ENCODE measurements at regions not wholly inside any gene's neighbourhood (a gene's known extent, or its start where the extent isn't known, plus 50 kb on each side); places are given as distances from the start of the nearest gene placed in this dataset.

DNA sequence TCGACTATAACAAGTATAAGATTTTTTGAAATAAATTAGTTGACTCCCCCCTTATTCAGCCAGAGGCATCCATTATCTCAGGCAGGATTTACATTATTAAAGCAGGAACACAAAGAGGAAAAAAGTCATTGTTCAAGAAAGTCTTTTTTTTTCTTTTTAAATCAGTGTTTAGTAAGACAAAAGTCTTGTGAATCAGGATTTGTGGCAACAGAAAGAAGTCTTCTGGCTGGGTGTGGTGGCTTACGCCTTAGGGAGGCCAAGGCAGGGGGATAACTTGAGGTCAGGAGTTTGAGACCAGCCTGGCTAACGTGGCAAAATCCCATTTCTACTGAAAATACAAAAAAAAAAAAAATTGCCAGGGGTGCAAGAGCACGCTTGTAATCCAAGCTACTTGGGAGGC, 505.5 kb downstream of the LMO4 start:
- no peak for DNase-seq

DNA sequence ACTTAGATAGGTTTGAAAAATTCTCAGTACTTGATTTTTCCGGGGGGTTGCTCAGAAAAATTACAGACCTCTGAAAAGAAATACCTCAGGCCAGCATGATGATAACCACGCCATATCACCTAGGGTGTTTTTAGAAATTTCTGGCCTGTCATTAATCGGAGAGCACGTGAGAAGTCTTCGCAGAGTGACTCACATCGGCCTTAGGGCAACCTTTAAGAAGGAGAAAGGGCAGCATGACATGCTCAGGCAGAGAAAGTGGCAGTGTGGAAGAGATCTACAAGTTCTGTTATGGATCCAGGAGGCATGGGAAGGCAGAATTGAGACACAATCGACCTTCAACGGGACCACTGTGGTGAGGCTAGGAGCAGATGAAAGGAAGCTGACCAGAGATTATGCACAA, 506.3 kb downstream of the LMO4 start:
- DNase-seq: no peak

DNA sequence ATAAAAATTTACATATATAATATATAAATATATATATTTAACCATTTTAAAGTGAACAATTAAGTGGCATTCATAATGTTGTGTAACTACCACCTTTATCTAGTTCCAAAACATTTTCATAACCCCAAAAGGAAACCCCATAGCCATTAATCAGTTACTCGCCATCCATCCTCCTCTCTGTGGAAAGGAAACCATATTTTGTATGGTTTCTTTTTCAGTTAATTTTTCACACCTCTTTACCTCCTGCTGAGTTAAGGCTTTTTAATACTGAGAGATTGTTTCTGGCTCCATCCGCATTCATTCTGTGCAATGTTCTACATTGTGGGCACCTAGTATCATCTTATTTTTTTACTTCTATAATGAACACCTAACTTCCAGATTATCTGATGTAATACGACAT, 512.1 kb downstream of the LMO4 start:
- no peak for DNase-seq

DNA sequence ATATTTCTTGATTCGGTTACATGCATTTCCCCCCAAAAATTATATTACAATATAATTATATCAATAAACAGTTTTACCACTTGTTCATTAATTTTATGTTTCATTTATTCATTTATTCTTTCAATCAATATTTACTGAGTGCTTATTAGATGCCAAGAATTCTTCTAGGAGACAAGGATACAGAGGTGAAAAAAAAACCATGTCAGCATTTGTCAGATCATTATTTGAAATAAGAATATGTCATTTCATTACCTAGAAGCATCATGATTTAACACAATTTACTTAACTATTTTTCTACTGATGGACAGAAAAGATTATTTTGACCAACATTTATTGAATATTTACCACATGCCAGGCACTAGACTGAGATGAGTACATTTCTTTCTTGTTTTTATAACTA, 512.7 kb downstream of the LMO4 start:
- DNase-seq: no peak

DNA sequence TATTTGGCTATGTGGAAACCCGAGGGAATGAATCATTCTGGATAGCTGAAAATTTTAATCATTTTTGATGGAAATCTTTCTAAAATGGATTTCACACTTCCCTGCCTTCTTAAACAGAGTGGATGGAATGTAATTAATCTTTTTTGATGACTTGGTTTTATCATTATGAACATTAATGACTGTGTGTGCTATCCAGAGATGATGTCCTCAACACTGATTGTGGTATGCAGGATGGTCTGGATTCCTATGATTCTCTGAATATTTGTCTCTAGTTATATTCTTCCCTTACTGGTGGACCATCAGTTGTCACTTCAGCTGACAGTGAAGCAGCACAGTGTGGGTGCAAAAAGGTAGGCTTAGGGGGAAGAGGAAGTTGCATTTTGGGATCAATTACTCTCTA, 513.5 kb downstream of the LMO4 start:
- no peak for DNase-seq

DNA sequence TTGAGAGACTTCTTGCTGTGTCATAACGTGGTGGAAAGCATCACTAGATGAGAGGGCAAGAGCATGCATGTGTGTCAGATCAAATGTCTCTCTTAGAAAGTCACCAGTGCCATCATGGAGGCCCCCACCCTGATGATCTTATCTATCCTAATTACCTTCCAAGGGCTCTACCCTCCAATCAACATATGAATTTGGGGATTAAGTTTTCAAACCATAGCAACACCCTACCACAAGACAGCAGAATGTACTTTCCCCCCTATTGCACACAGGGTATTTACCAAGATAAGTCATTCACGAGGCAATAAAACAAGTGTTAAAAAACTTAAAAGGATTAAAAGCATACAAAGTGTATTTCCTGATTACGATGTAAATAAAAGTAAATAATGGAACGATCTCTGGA, 515.6 kb downstream of the LMO4 start:
- DNase-seq: no peak

DNA sequence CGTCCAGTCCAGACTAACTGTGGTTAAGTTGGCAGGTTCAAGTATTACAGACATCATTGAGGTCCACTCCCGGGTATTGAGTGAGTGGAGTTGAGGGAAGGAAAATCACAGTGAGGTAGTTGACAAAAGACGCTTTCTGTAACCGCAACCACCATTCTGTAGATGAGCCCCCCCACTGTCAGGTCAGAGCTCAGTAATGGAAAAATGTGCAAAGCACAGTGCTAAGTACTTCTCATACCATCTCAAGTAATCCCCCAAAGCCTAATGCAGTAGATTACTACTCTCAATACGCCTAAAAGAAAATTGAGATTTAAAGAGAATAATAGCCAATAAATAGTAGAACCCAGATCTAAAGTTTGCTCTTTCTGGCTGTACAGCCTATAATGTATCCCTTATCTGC, 522.8 kb downstream of the LMO4 start:
- DNase-seq: no peak

DNA sequence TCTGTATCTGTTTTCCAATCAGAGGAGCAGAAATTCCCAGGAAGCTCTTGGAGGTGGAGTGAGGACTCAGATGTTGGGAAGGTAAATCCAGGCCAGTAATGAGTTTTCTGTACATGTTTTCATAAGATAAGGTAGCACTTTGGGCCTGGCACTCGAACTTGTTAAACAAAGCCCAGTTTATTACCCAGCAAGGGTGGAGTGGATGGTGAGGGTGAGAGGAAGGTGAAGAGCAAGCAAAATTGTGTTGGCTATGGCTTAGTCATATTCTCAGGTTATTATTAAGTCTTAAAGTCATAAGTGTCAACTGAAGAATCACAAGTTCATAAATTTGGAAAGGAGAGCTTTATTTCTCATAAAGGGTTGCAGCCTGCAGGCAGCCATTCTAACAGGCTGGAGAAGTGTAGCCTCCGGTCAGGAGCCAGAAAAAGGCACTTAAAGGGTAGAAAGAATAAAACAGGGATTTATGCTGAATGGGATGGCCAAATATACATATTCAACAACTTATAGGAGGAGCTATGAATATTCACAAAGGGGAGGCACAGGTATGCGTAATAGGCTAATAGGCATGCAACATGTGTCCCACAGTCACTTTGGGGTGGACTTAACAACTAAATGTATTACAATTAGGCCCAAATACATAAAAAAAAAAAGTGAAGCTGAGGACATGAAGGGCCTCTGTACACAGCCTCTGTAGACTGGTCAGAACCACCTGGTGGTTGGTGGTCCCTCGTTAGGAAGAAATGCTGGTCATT, 523.9 kb downstream of the LMO4 start:
- no peak for DNase-seq

DNA sequence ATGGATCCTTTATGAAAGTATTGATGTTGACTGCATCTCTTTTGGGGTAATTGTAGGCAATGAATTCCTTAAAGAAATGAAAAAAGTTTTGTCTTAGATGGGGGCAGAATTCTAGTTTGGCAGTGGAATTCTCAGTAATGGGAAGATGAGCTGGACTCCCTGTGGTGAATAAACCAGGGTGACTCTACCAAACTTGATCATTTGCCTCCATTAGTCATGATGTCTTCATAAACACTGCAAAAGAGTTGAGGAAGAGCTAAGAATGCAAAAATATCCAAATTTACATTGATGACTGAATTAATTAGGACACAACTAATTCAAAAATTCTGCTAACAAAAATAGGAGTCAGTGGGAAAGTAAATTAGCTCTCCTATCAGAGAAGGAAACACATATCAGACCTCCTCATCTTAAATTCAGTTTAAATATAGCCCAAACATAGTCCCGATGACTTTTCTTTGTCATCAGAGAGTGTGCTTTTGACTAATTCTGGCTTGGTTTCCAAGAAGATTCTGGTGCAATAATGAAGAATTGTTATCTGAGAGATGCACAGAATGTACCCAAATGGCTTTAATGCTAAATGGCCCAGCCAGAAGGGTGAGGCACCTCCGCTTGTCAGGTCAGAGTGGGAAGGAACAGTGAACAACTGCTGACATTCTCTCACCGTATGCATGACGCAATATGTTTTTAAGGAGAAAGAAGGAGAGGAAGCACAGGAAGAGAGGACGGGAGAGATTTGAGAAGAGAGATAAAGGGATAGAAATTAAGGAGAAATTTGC, 525.1 kb downstream of the LMO4 start:
- no peak for DNase-seq

DNA sequence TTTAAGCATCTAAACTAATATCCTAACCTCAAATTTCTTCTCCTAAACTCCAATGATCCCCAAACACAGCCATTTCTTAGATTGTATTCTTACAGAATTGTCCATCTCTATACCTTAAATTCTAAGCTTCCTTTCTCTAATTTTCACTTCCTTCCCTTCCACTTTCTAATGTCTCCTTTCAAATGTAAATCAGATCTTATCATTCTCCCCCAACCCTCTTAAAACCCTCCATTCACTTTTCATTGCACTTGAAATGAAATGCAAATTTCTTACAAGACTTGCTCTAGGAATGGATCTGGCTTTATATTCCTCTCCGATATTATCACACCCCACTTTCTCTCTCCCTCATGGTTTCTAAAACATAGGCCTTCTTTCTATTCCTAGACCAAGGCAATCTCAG, 534.6 kb downstream of the LMO4 start:
- DNase-seq: no peak

DNA sequence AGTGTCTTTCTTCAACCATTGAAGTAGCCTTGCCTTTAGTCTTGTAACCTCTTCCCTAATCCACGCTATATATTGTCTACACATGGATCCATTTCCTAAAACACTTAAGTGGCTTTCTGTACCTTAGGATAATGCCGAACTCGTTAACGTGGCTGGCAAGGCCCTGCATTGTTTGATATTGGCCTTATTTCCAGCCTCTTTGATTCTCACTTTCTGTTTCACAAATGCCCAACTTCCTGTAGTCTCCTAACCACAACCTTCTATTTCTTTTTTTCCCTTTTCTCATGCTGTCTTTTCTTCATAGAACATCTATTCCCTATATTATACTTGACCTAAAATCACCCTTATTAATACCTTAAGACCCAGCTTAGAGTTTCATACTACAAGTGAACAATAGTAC, 536.0 kb downstream of the LMO4 start:
- peak; percentile 56 for DNase-seq

DNA sequence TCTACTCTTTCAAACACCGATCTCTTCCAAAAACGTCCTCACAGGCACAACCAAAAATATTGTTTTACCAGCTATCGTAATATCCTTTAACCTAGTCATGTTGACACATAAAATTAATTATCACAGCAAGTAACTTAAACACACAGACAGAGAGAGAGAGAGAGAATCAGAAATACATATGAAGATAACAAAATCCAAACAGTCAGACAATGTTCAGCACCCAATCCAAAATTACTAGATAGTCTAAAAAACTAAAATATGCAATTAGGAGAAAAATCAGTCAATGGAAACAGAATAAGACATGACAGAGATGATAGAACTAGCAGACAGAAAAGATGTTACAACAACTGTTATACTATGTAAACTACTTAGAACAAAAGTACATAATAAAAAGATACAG, 537.7 kb downstream of the LMO4 start:
- DNase-seq: no peak

DNA sequence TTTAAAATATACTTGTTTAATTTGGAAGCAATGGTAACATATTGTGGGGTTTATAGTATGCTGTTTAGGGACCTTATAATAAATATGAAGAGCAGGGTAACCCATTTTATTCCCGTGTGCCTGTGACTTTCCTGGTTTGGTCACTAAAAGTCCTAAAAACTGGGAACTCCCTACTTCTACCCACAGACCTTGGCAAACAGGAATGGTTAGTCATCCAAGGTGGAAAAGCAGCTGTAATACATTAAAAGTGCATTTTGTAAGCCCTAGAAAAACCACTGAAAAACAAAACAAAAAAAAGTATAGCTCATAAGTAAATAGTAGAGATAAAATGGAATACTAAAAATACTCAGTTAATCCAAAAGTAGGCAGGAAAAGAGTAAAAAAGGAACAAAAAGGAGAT, 538.9 kb downstream of the LMO4 start:
- DNase-seq: peak; percentile 9

DNA sequence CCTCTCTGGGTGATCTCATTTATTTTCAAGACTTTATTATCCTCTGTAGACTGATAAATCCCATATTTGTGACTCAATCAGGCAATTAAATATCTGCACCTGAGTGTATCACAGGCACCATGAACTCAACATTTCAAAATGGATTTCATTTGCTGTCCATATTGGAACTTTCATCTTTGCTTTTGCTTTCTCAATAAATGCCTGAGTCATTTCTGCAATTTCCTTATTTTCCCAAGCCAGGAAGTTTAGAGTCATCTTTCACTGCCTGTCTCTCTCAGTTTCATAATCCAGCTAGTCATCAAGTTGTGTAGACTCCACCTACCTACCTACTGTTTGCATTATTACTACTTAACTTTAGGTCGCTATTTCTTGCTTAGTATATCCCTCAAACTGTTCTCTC, 540.9 kb downstream of the LMO4 start:
- peak; percentile 94 for DNase-seq

DNA sequence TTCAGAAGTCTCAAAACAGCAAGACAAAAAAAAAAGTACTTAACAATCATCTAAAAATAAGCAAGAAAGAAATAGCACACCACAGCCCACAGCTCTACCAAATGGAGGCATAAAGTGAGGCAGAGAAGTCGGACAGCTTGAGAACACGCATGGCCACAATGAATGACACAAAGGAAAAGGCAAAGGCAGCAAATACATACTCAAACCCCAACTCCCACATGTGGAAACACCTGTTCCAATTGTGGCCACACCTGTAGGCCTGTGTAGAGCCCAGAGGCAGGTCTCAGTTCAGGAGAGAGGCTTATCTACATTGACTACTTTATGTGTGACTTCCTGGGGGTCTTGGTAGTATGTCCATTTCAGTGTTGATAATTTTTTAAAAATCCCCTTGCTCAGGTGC, 543.5 kb downstream of the LMO4 start:
- no peak for DNase-seq

DNA sequence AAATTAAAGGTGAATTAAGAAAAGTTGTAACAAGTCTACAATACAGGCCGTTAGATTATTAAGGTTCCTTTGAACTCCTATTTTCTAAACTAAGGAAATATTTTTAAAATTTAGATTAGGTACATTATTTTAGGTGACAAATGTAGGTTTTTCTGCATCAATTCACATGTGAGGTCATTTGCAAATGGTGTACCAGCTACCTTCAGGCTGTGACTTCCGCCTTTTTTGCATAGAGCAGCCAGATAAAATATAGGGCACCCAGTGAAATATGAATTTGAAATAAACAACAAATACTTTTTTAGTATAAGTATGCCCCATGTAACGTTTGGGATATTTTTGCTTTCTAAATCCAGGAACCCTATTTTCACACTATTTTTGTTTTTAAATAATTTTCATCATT, 544.0 kb downstream of the LMO4 start:
- DNase-seq: no peak

DNA sequence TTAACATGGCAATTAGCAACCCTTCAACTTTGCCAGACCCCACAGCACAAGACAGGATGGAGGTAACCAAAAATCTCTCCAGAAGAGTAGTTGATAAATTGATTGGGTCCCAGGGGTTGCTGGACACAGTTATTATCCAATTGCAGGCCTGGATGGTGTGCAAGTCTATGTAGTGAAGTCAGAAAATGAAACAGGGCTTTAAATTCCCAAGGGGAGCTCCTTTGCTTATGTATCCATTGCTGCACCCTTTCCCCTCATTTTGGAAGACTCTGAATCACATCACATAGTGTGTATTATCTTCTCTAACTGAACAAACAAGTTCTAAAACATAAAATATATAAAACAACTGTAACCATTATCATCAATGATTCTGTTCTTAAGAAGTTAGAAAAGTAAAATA, 550.2 kb downstream of the LMO4 start:
- no peak for DNase-seq

DNA sequence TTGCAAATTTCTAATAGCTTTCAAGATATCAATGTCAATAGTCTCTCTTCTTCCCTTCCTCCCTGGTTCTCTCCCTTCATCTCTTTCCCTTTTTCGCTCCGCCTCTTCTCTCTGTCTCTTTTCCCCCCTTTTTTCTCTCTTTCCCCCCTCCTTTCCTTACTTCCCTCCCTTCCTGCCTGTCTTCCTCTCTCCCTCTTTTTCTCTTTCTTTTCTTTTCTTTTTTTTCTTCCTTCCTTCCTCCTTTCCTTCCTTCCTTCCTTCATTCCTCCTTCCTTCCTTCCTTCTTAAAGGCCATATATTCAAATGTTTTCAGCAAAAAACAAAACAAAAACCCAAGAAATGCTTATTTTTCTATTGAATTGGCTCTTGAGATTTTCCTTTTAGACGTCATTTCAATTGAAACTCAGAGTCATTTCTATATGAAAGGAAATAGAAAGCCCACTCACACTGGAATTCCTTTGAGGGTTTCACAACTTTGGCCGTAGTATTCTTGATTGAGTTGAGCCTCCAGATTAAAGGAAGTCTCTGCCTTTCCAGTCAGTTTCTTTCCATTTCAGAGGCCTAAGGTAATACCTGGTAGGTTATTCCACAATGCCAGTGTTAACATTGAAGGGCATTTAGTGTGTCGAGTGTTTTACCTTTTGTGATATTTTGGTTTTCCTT, 551.5 kb downstream of the LMO4 start:
- no peak for DNase-seq

DNA sequence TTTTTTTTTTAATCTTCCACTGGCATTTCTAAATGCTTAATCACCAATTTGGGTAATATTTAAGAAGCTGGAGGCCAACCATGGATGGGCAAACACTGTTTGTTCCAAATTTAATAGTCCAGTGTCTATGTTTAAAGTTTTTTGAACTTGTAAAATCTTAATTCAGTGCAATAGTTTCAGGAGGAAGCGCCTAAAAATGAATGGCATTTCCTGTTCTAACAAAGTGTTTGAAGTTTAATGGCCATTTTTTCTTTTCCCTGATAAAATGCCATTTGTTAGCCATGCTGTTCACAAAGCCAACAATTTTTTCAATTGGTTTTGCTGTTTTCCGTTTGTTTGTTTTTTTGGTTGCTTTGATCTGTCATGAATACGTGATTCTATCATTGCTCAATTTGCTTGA, 552.1 kb downstream of the LMO4 start:
- no peak for DNase-seq

DNA sequence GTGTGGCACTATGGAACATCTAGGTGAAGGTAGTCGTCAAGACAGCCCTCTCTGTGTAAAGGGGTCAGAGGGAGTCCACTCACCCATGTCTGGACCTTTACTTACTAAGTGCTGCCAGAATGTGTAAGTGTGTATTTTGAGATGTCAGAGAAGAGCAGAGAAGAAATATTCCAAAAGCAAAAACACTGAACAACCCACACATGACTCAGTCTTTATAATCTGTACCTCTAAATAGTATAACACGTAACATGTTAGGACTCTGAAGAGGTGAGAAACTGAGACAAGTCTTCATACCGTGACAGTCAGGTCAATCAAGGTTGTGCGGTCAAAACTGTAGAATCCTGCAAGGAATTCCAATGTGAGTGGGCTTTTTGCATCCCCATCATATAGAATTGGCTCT, 555.2 kb downstream of the LMO4 start:
- DNase-seq: no peak

DNA sequence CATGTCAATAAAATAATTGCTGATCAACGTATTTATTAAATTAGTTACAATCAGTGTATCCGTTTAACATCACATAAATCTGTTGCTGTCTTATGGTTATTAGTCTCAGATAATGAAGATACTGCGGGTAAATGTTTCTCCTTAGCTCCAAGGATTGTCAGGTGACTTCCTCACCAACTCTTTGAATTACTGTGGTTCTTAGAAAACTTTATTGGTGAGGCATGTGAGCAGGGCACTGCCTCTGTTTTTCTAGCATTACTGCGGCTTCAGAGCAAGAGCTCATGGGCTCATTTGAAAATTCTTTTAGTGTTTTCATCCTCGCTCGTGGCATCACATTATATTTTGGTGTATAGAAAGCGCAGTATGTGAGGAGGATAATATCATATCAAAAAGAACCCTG, 555.9 kb downstream of the LMO4 start:
- no peak for DNase-seq

DNA sequence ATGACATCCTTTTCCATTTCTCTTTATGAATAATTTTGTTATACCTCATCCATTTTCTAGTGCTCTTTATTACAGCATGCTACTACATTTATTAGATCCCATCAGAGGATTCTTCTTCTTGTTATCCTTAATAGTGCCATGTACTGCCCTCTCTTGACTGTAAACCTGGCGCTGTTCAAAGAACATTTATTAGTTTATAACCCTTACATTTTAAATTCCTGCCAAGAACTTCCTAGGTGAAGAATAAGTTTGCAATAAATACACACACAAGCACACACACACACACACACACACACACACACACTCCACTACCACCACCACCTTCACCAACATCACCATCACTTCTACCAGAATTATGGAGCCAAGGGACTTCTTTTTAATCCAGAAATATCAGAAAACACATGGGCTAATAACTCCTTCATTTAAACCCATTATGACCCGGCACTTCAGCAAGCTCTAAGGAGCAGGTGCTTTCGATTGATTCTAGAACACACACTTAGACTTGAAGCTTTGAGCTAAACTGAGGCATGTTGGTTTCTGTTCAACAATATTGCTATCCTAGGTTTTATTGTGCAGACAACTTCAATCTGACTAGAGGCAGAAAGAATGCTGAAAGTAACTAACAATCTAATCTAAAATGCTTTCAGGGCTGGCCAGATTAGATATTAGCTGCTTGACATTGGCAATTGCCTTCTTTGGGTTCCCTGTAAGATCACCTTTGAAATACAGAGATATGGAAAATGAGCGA, 556.8 kb downstream of the LMO4 start:
- no peak for DNase-seq

DNA sequence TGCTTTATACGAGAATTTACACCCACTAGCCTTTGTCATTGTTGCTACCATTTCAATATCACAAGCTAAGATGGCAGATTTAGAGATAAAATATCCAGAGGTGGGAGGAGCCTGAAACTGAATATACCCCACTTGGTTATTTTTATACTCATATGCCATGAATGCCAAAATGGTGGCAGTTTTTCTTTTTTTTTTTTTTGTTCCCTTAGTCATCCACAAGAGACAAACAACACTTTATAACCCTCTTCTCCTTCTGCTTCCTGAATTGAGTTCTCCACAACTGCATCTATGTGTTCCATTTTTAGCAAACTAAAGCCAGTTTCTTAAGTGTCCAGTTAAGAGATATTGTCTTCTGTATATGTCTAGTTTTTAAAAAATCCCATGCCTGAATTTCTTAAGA, 558.4 kb downstream of the LMO4 start:
- no peak for DNase-seq

DNA sequence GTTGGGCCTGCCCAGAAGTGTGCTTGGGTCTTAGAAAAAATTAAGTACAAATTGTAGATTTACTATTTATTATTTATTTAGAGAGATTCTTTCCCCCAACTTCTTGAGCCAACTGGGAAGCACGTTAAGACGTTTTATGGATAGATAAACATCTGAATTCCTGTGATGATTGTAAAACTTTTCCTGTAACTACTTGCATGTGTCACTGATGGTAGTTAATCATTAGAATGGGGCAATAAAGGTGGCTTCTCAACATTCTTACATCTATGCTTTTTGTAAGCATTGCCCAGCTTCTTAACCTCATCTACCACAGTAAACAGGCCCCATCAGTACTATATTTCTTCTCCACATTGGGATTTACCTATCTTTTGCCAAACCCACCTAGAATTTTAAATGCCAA, 559.8 kb downstream of the LMO4 start:
- no peak for DNase-seq
